Fibroblast of skin of left quadriceps (primary cell): ENCODE measurements at regions not wholly inside any gene's neighbourhood (a gene's known extent, or its start where the extent isn't known, plus 50 kb on each side); places are given as distances from the start of the nearest gene placed in this dataset.

Experiments used
- DNase-seq, 2 experiments: peaks; one replicate each; pipeline ENCODE4 v3.0.0-alpha.2; 2013; ENCODE audit warnings: low read depth in 2 of 2

GRCh38 chr2:217047209-217047608, 187.3 kb upstream of the TNP1 start:
- no peak for DNase-seq

- DNase-seq: no peak
Observed at GRCh38 chr2:217045700-217046475, 186.0 kb upstream of the TNP1 start.

- DNase-seq: no peak
Observed at GRCh38 chr2:217040099-217040498, 180.2 kb upstream of the TNP1 start.

- no peak for DNase-seq
Observed at GRCh38 chr2:217038001-217038400, 178.1 kb upstream of the TNP1 start.

GRCh38 chr2:217037353-217037752, 177.5 kb upstream of the TNP1 start:
- DNase-seq: no peak

- DNase-seq: no peak
Observed at GRCh38 chr2:217035967-217036366, 176.1 kb upstream of the TNP1 start.

GRCh38 chr2:217033186-217033585, 173.3 kb upstream of the TNP1 start:
- DNase-seq: no peak

- no peak for DNase-seq
Observed at GRCh38 chr2:217031445-217031844, 171.6 kb upstream of the TNP1 start.

- no peak for DNase-seq
Observed at GRCh38 chr2:217030081-217030480, 170.2 kb upstream of the TNP1 start.

- DNase-seq: no peak
Observed at GRCh38 chr2:217028128-217028527, 168.3 kb upstream of the TNP1 start.

GRCh38 chr2:217027414-217027813, 167.6 kb upstream of the TNP1 start:
- no peak for DNase-seq

- no peak for DNase-seq
Observed at GRCh38 chr2:217026569-217026968, 166.7 kb upstream of the TNP1 start.

GRCh38 chr2:217026161-217026560, 166.3 kb upstream of the TNP1 start:
- DNase-seq: no peak

GRCh38 chr2:217023611-217024010, 163.7 kb upstream of the TNP1 start:
- no peak for DNase-seq

- DNase-seq: no peak
Observed at GRCh38 chr2:217017456-217018252, 157.8 kb upstream of the TNP1 start.

- no peak for DNase-seq
Observed at GRCh38 chr2:217016796-217017419, 157.0 kb upstream of the TNP1 start.

- no peak for DNase-seq
Observed at GRCh38 chr2:217014328-217015105, 154.7 kb upstream of the TNP1 start.

- DNase-seq: no peak
Observed at GRCh38 chr2:217013926-217014325, 154.1 kb upstream of the TNP1 start.

GRCh38 chr2:217011576-217011975, 151.7 kb upstream of the TNP1 start:
- DNase-seq: no peak

GRCh38 chr2:217010173-217010572, 150.3 kb upstream of the TNP1 start:
- DNase-seq: no peak

- no peak for DNase-seq
Observed at GRCh38 chr2:217008794-217009193, 148.9 kb upstream of the TNP1 start.

GRCh38 chr2:217006217-217006616, 146.4 kb upstream of the TNP1 start:
- DNase-seq: no peak
